ENCODE measurements at regions not wholly inside any gene's neighbourhood (a gene's known extent, or its start where the extent isn't known, plus 50 kb on each side); places are given as distances from the start of the nearest gene placed in this dataset.

GRCh38 chr12:111155521-111155920 is 213.4 kb downstream of the PHETA1 start (continued):
- no peak for TF ChIP-seq ZNF462 (CRISPR knock-in tag; IDR thresholded peaks at IDR 0.05)
- TF ChIP-seq NANOG (IDR thresholded peaks at IDR 0.05; ENCODE audit: borderline replicate concordance) = no peak
- TF ChIP-seq EZH2 (IDR thresholded peaks at IDR 0.05; ENCODE audit: low read depth, unreplicated experiment) = no peak
- TF ChIP-seq ZNF331 (CRISPR knock-in tag; IDR thresholded peaks at IDR 0.05; ENCODE audit: low read depth) = no peak

- Histone ChIP-seq H2AFZ (no peak overlapping the region), H3K27ac (ENCODE audit: low read depth) (0 out of 2 replicates have a peak overlapping the region, but pooled peaks have one; percentile 19), H3K79me2 (replicated peaks; ENCODE audit: insufficient read depth) (no peaks in the 10 kb centered on the region), H3F3A (replicated peaks; ENCODE audit: low read depth) (no peaks in the 10 kb centered on the region), H3K4me3 (no peak overlapping the region), H4K20me1 (replicated peaks; ENCODE audit: insufficient read depth) (no peaks in the 10 kb centered on the region; the same call in 1 of the 2 replicates), H3K9me2 (ENCODE audit: insufficient read depth) (no peaks in the 10 kb centered on the region), H3K36me3 (ENCODE audit: insufficient read depth) (no peaks in the 10 kb centered on the region), H3K4me1 (ENCODE audit: insufficient read depth) (peaks cover 16% of the 10 kb centered on the region), H3K27me3 (ENCODE audit: insufficient read depth) (no peaks in the 10 kb centered on the region), H3K4me2 (no peak overlapping the region)
- no peak overlapping the region for H3K27ac Mint-ChIP-seq
- H3K36me3 Mint-ChIP-seq (ENCODE audit: low read depth) = no peaks in the 10 kb centered on the region
- no peak for ATAC-seq
- TF ChIP-seq ETS1 (IDR thresholded peaks at IDR 0.05) = no peak
- TF ChIP-seq EZH2phosphoT487 (IDR thresholded peaks at IDR 0.05; ENCODE audit: unreplicated experiment) = no peak
- TF ChIP-seq CTCF (conservative IDR thresholded peaks at IDR 0.05; ENCODE audit: low read depth in 2 of 2) = no peak
- H3K4me1 Mint-ChIP-seq = peaks cover 35% of the 10 kb centered on the region
- peaks cover 3% of the 10 kb centered on the region for H3K27me3 Mint-ChIP-seq (ENCODE audit: insufficient read depth, low read depth, poor library complexity)
- no peak for DNase-seq (ENCODE audit: low spot score)
- no peak overlapping the region for H3K4me3 Mint-ChIP-seq
- no peaks in the 10 kb centered on the region for H3K9me3 Mint-ChIP-seq
These were observed 213.9 kb downstream of the PHETA1 start for GRCh38 chr12:111155020-111155419.
